SW 1271 (cell line): ENCODE measurements at regions not wholly inside any gene's neighbourhood (a gene's known extent, or its start where the extent isn't known, plus 50 kb on each side); places are given as distances from the start of the nearest gene placed in this dataset.

Experiments used
- DNase-seq, 2 experiments: peaks; one replicate each; lab custom pipeline; 2025; lab: John Stamatoyannopoulos, UW

GRCh38 chr5:143870362-143870761, 58.4 kb downstream of the HMHB1 start:
- no peak for DNase-seq

DNA sequence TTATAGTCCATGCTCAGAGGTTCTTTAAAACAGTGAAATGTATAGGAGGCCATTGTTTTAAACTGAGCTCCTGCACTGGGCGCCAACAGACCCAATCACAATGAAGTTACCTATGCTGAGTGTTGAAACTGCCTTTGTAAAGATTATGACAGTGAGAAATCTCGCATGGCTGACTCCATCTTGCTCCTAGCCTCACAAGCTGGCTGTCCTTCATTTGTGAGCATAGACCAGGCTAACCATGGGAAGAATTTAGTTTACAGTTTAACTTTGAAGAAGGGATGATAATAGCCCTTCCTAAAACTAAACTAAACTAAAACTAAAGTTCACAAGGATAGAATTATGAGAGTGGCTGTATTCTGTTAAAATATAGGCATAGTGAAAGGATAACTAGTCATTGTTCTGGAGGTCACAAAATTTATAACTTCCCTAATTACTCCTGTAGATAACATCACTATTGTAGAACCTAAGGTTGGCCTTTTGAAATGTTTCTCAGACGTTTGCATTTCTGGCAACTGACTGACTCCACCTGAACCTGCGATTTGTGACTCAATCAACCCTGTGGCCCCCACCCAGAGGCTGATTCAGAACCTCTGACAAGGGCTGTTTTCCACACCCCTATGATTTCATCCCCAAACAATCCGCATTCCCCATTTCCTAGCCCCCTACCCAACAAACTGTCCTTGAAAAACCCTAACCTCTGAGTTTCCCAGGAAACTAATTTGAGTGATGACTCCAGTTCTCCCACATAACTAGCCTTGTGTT, 59.1 kb downstream of the HMHB1 start:
- no peak for DNase-seq

- no peak for DNase-seq
Observed at GRCh38 chr5:143871672-143872071, 59.7 kb downstream of the HMHB1 start.

DNA sequence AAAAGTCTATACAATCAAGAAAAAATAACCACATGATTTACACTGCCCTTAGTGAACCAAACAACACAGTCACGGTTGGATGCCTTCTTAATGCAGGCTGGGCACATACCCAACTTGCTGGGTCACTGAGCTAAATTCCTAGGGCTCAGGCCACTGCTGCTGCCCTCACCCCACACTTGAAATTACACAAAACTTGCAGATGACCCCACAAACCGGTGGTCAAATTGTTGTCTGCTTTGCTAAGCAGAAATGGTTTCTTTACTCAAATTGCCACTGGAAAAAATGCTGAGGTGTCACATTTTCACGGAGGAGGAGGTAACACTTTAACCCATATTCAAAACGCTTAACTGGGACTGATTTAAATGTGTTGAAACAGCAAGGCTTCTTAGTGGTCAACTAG, 62.4 kb downstream of the HMHB1 start:
- no peak for DNase-seq

DNA sequence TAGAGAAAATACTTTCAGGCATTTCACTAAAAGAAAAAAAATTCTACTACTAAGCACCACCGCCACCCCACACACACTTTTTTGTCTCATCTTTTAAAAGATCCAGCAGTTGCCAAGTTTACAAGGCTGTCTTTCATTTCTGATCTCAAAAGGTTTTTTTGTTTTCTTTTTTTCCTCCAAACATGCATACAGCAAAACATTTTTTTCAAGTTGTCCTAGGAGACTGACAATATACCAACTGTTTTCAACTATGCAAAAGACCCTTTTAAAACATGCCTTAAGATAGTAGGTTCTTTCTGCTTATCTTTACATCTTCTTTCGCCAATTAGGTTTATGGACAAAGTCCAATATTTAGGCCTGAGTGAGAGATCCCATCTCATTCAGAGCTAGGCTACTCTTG, 65.2 kb downstream of the HMHB1 start:
- DNase-seq: no peak

- DNase-seq: no peak
Observed at GRCh38 chr5:143878430-143878829, 66.5 kb downstream of the HMHB1 start.

- DNase-seq: no peak
Observed at GRCh38 chr5:143879646-143880045, 67.7 kb downstream of the HMHB1 start.

DNA sequence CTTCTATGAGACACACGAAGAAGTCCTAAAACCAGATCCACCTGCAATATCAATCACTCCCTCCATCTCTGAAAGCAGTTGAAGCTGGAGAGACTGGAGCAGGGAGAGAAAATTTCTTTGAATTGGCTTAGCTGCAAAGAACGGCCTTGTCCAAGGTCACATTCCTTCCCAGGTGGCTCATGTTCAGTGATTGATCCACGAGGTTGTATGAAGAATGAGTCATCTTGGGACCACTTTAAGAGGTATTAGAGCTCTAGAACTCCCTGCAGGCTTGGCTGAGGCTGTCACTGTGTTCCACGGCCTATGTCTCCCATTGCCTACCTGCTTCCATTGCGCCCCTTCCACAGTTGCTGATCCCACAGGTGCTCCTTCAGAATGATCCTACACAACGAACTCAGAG, 68.2 kb downstream of the HMHB1 start:
- no peak for DNase-seq

DNA sequence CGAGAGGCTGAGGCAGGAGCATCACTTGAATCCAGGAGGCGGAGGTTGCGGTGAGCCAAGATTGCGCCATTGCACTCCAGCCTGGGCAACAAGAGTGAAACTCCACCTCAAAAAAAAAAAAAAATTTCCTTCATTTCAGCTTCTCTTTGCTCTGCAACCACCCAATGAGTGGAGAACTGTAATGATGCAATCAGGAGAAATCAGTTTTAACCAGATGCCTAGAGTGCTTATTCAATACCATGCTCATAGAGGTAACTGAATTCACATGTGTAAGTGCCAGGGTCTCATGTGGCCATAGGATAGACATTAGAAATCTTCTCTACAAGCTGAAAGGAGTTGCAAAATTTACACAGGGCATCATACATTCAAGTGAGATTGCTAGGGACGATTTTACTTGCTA, 70.6 kb downstream of the HMHB1 start:
- DNase-seq: no peak

DNA sequence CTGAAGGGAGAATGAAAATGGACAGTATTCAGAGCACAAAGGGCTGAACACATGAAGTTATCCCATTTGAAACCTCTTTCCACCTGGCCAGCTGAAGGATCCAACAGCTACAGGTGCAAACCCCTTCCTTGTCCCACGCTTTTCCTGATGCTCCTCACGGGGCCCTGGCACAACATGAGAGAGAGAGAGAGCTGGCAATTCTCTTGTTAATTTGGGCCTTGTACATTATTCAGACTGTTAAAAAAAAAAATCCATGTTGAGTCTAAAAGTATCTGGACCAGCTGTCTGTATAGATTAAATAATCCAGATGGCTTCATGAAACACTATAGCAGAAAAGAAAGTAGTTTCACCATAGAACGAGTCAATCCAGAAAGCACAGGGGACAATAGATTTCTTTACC, 74.1 kb downstream of the HMHB1 start:
- no peak for DNase-seq

DNA sequence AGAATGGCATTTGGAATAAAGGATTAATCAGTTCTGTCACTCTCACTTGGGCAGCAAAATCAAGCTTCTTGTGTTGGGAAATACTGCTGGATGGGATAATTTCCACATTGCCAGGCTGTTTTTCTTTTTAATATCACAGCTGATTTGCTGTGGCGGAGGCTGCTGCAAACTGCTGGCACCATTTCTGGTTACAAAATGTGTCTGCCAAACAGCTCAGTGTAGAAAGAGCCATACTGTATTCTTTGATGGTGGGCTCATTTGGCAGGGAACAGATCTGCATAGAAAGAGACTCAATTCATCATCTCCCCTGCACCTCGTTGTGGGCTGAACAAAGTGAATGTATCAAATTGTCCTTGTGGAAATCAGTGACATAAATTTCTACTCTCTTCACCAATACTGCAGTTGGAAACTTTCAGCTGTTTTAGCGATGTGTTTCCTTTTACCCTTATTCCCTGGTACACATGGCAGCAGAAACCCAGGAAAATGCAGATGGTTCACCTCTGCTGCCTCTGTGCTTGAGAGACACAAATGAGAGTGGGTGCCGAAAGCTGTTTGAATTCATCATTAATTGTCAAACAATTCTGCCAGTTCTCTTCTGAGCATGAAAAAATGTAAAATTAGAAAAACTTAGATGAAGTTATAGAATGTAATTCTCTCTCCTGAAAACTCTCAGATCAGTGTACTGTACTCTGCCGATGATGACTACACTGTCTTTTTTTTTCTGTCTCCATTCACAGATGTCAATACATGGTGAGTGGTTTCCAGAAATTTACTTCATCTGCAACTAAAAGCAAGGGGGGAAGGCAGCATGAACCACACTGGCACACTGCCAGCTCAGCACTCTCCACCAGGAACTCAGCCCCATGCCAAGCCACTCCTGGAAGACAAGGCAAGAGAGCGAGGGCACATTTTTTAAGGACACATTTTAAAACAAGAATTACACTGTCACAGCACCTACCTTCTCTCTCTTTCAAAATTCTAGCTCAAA, 75.0 kb downstream of the HMHB1 start:
- DNase-seq: no peak

DNA sequence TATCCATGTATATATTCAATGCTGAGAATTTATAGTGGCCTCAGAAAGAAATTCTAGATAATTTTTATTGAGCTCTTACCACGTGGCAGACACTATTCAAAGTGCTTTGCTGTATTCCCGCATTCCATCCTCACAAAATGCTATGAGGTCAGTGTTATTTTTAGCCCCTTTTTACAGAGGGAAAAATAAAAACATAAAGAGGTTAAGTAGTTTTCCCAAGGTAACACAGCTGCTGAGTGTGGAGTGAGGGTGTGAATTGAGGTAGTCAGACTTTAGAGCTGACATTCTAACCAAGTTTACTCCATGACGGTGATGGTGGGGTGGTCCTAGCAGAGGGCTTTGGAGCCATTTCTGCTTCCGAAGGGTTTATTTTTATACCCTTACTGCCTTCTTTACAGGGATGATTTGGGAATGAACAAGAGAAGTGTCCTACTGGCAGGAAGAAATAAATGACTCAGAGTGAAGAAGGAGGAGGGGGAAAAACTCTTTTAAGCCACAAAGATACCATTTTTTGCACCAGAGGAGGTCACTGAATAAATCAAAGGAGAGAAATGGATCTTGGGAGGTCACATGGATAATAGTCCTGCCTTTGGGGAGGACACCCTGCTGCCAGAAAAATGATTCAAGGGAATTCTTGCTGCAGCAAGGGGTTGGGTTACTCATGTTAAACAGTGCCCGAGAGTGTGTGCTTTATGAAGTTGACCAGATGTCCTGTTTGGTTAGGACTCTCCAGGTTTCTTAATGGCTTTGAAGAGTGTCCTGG, 76.1 kb downstream of the HMHB1 start:
- no peak for DNase-seq

GRCh38 chr5:143888912-143889311, 77.0 kb downstream of the HMHB1 start:
- no peak for DNase-seq

- DNase-seq: no peak
Observed at GRCh38 chr5:143889986-143890385, 78.0 kb downstream of the HMHB1 start.

- no peak for DNase-seq
Observed at GRCh38 chr5:143890487-143890886, 78.5 kb downstream of the HMHB1 start.

GRCh38 chr5:143892271-143892670, 80.3 kb downstream of the HMHB1 start:
- no peak for DNase-seq

- DNase-seq: no peak
Observed at GRCh38 chr5:143892908-143893307, 80.9 kb downstream of the HMHB1 start.

DNA sequence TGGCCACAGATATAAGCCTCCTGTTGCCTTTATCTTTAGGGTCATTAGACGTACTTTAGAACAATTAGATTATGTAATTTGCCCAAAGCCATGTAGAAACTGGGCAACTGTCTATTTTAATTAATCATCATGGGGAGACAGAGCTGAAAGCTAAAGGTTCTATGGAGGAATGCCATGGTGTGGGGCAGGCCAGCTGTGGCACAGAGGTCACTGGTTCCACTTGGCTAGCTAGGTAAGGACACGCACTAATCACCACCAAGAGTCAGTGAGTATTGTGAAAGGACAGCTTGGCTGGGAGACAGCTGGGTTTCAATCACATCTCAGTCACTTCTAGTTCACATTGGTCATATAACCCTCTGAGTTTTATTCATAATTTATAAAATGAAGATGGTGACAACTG, 81.7 kb downstream of the HMHB1 start:
- DNase-seq: no peak

- DNase-seq: no peak
Observed at GRCh38 chr5:143896516-143896915, 84.6 kb downstream of the HMHB1 start.

DNA sequence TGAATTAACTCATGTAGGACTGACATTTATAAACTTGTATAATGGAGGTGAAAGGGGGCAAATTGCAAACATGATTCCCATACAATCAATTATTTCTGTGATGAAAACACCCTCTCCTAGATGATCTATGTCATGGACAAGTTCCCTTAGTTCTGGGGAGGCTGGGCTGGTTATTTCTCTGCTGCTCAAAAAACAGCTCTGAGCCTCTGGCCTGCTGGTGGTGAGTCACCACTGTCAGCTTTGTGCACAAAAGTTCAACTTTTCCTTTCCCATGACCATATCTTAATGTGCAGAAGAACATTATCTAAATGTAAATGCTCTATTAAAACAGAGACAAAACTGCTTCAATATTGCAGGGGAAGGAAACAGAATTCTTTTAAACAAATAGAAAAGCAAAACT, 85.0 kb downstream of the HMHB1 start:
- DNase-seq: no peak

DNA sequence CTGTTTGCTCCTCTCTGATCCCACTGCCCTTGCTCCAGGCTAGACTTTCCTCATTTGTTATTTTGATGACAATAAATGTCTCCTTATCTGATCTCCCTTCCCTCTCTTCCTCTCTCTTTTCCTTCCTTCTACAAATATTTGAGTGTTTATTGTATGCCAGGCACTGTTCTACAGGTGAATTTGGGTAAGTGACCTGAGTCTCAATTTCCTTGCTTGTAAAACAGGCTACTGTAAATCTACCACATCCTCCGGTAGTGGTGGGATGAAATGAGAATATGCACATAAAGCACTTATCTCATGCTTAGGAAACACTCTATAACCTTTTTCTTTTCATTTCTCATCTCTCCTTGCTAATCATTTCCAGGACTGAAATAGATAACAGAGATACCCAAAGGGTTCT, 86.4 kb downstream of the HMHB1 start:
- DNase-seq: no peak

GRCh38 chr5:143898916-143899591, 87.1 kb downstream of the HMHB1 start:
- no peak for DNase-seq
